Gastroesophageal sphincter (tissue), 4 donors: ENCODE measurements at regions not wholly inside any gene's neighbourhood (a gene's known extent, or its start where the extent isn't known, plus 50 kb on each side); places are given as distances from the start of the nearest gene placed in this dataset.

Experiments used
- ATAC-seq: fragments of 150-250 bp; one replicate; pipeline ENCODE4 v1.9.1; 2016; ENCODE audit warnings: mild to moderate bottlenecking, moderate library complexity
- H3K27ac ChIP-seq, 4 donors: fragments of 200-600 bp; sonication (generic) in 3 of 4; 1 replicate in 3 of 4; 2 replicates in 1 of 4; pipeline ENCODE4 v1.5.1; 2016 to 2019
- H3K27me3 ChIP-seq: fragments of 200-600 bp; sonication (generic); one replicate; pipeline ENCODE4 v1.5.1; 2019
- H3K36me3 ChIP-seq, 2 donors: fragments of 200-600 bp; sonication (generic); one replicate each; pipeline ENCODE4 v1.5.1; 2019; ENCODE audit warnings: control low read depth in 1 of 2
- H3K4me1 ChIP-seq, 3 donors: fragments of 200-600 bp; sonication (generic); 1 replicate in 2 of 3; 2 replicates in 1 of 3; pipeline ENCODE4 v1.5.1; 2016 to 2019; ENCODE audit warnings: control low read depth in 2 of 3
- H3K4me3 ChIP-seq, 2 donors: fragments of 200-600 bp; sonication (generic); one replicate each; pipeline ENCODE4 v1.5.1; 2019; ENCODE audit warnings: mild to moderate bottlenecking in 1 of 2, moderate library complexity in 1 of 2
- H3K9me3 ChIP-seq, 3 donors: fragments of 200-600 bp; sonication (generic); one replicate each; pipeline ENCODE4 v1.5.1; 2017 to 2019; ENCODE audit warnings: control low read depth in 2 of 3
- CTCF ChIP-seq, 4 experiments: fragments of 200-600 bp in 2 of 4; fragments of 450-650 bp in 2 of 4; sonication (generic) in 1 of 4; IDR thresholded peaks; one replicate each; pipeline ENCODE4 v1.5.1; 2017 to 2019; ENCODE audit warnings: antibody characterized with exemption in 4 of 4, mild to moderate bottlenecking in 2 of 4, moderate library complexity in 2 of 4
- EP300 ChIP-seq: sonication (generic); formaldehyde crosslinking; IDR thresholded peaks from one replicate; pipeline ENCODE4 v1.6.1; 2017; ENCODE audit warnings: antibody characterized with exemption, mild to moderate bottlenecking
- POLR2A ChIP-seq, 2 donors: fragments of 450-650 bp; IDR thresholded peaks; one replicate each; pipeline ENCODE4 v1.6.1; 2017; ENCODE audit warnings: antibody characterized with exemption in 2 of 2, mild to moderate bottlenecking in 2 of 2, moderate library complexity in 1 of 2
- POLR2AphosphoS5 ChIP-seq: sonication (generic); formaldehyde crosslinking; IDR thresholded peaks from one replicate; pipeline ENCODE4 v1.6.1; 2017; ENCODE audit warnings: antibody characterized with exemption
- WGBS, 2 donors: methylation state at CpG; one replicate each; pipeline ENCODE4 v1.1.5; 2018; ENCODE audit warnings: low coverage in 1 of 2; 5-methylcytosine and 5-hydroxymethylcytosine counted together

GRCh38 chr12:74317741-74318140 is 219.9 kb upstream of the ATXN7L3B start:
- Histone ChIP-seq H3K27me3 (no peaks in the 10 kb centered on the region), H3K27ac (no peak overlapping the region), H3K36me3 (no peaks in the 10 kb centered on the region), H3K9me3 (no peaks in the 10 kb centered on the region), H3K4me1 (no peaks in the 10 kb centered on the region), H3K4me3 (no peak overlapping the region)
- WGBS, 2 donors: 30 to 56% methylated on average over 1 of the region's 1 CpG
- no peak for ATAC-seq
- TF ChIP-seq CTCF (IDR thresholded peaks at IDR 0.05) (no peak), POLR2A (IDR thresholded peaks at IDR 0.05) (no peak), EP300 (no peak), POLR2AphosphoS5 (no peak)

- ATAC-seq: no peak
- Histone ChIP-seq H3K36me3 (no peaks in the 10 kb centered on the region), H3K4me3 (no peak overlapping the region), H3K4me1 (no peaks in the 10 kb centered on the region), H3K9me3 (no peaks in the 10 kb centered on the region), H3K27ac (no peak overlapping the region), H3K27me3 (no peaks in the 10 kb centered on the region)
- TF ChIP-seq POLR2AphosphoS5: no peak
- TF ChIP-seq CTCF (IDR thresholded peaks at IDR 0.05): no peak
- no peak for TF ChIP-seq POLR2A (IDR thresholded peaks at IDR 0.05)
- 69 to 70% methylated on average over 5 of the region's 5 CpGs for WGBS, 2 donors
Observed at GRCh38 chr12:74319886-74320285, 217.7 kb upstream of the ATXN7L3B start.

- no peak for ATAC-seq
- Histone ChIP-seq H3K36me3 (no peaks in the 10 kb centered on the region), H3K27ac (no peak overlapping the region), H3K9me3 (no peaks in the 10 kb centered on the region), H3K4me1 (no peaks in the 10 kb centered on the region), H3K27me3 (no peaks in the 10 kb centered on the region), H3K4me3 (no peak overlapping the region)
- TF ChIP-seq EP300: no peak
- 78 to 81% methylated on average over 2 to 3 of the region's 6 CpGs for WGBS, 2 donors
Observed at GRCh38 chr12:74321381-74321780, 216.3 kb upstream of the ATXN7L3B start.

GRCh38 chr12:74322792-74323191 is 214.8 kb upstream of the ATXN7L3B start:
- Histone ChIP-seq H3K9me3 (no peaks in the 10 kb centered on the region), H3K27me3 (no peaks in the 10 kb centered on the region), H3K27ac (no peak overlapping the region), H3K36me3 (no peaks in the 10 kb centered on the region), H3K4me1 (no peaks in the 10 kb centered on the region), H3K4me3 (no peak overlapping the region)
- TF ChIP-seq EP300 (no peak), POLR2A (IDR thresholded peaks at IDR 0.05) (no peak), CTCF (IDR thresholded peaks at IDR 0.05) (no peak), POLR2AphosphoS5 (no peak)
- 64 to 78% methylated on average over 2 of the region's 2 CpGs for WGBS, 2 donors
- ATAC-seq: no peak

- Histone ChIP-seq H3K36me3 (no peaks in the 10 kb centered on the region), H3K27ac (no peak overlapping the region), H3K4me3 (no peak overlapping the region), H3K4me1 (no peaks in the 10 kb centered on the region), H3K27me3 (no peaks in the 10 kb centered on the region), H3K9me3 (no peaks in the 10 kb centered on the region)
- 77 to 80% methylated on average over 1 to 2 of the region's 2 CpGs for WGBS, 2 donors
- ATAC-seq: no peak
- TF ChIP-seq EP300 (no peak), POLR2AphosphoS5 (no peak), CTCF (IDR thresholded peaks at IDR 0.05) (no peak), POLR2A (IDR thresholded peaks at IDR 0.05) (no peak)
Observed at GRCh38 chr12:74328623-74329022, 209.0 kb upstream of the ATXN7L3B start.

- H3K36me3 ChIP-seq: no peaks in the 10 kb centered on the region
- H3K4me3 ChIP-seq: no peak overlapping the region
- H3K27ac ChIP-seq: no peak overlapping the region
- H3K9me3 ChIP-seq: no peaks in the 10 kb centered on the region
- no peak for TF ChIP-seq CTCF (IDR thresholded peaks at IDR 0.05)
- H3K27me3 ChIP-seq: no peaks in the 10 kb centered on the region
- no peak for ATAC-seq
- no peaks in the 10 kb centered on the region for H3K4me1 ChIP-seq
Observed at GRCh38 chr12:74334780-74335179, 202.9 kb upstream of the ATXN7L3B start.
